ENCODE measurements at regions not wholly inside any gene's neighbourhood (a gene's known extent, or its start where the extent isn't known, plus 50 kb on each side); places are given as distances from the start of the nearest gene placed in this dataset.

DNA sequence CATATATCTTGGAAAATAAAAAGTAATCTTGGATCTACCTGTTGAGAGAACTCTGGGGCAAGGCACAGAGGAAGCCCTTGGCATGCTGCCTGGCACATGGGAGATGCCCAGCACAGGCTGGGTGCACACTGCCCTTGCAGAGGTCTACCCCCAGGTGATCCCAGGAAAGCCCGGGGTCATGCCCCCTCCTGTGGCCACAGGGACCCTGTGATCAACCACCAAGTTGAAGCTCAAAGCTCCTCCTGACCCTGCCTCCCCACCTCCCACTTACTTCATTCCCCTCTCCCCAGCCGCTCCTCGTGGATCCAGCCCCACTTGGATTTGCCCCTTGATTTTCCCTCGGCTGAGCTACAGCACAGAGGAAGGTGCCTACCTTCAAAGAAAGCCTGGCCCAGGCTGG lies 62.7 kb upstream of the LARS2 start:
- DNase-seq (ENCODE audit: low spot score) = no peak
- in situ Hi-C loops (cut with HindIII; ENCODE audit: low sequenced_read_pairs) = no loop called here

DNA sequence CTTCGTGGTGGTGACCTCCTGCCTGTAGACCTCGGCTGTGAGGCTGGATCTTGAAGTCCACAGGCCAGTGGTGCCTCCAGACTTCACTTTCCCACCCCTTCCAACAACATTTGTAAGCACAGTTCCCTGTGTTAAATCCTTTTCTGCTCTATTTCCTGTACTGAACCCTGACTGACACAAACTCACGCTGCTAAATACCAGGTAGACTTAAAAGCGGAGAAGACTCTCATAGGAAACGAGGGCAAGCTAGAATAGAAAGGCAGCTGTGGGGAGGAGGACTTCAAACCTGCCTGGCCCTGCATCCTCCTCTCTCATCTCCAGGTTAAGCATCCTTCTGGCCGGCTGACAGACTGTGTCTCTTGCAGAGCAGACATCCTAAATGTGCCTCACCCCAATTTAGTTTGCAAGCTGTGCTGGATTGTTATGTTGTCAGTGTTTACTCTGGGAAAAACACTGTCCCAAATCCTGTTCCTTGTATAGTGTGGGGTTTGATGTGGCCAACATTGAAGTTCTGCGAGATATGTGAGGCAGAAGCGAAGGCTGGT lies 58.5 kb upstream of the LARS2 start:
- in situ Hi-C loops (cut with HindIII; ENCODE audit: low sequenced_read_pairs) = no loop called here
- DNase-seq (ENCODE audit: low spot score) = peak; percentile 68

DNA sequence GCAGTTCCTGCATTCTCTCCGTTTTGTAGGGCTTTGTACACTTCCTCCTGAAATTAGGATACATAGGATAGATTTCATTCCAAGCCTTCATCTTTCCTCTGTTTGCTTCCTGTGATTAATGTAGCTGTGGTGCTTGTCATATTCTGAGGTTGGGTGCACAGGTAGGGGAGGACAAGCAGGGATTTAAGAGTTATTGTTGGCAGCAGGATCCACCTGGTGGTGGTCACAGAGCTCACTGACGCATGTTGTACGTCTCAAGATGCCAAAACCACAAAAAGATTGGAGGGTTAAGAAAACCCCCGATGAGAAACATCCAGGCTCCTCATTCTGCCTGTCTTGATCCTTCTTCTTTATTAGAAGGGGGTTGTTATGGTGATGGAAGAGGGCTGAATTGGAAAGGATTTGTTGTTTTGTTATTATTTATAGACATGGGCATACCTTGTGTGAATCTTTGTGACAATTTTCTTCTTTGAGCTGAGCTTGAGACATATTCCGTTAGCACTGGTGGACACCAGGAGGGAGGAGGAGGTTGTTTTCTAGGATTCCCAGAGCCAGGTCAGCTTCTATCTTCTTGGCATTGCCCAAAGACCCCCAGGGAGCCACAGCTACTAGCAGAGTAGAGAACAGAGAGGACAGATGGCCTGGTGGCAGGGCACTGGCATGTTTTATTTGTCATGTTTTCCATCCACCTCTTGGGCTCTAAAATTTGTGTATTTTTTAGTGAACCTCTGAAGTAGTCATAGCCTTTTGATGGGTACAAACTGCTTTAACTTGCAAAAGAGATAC lies 57.7 kb upstream of the LARS2 start:
- peak; percentile 96 for DNase-seq (ENCODE audit: low spot score)
- in situ Hi-C loops (cut with HindIII; ENCODE audit: low sequenced_read_pairs) = no loop called here

DNA sequence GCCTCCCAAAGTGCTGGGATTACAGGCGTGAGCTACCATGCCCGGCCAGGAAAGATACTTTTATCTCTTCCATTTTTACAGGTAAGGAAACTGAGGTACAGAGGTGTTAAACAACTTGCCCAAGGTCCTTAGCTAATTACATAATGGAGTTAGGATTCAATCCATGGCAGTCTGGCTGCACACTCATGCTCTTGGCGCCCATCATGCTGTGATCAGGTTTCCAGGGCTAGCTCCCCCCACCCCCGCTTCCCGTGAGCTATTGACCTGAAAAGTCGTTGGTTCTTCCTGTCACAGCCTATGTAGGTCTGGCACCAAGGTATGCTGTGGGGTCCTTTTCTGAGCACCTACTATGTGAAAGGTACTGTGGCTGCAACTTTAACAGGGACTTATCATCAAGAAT lies 55.9 kb upstream of the LARS2 start:
- no peak for DNase-seq (ENCODE audit: low spot score)
- in situ Hi-C loops (cut with HindIII; ENCODE audit: low sequenced_read_pairs) = no loop called here

DNA sequence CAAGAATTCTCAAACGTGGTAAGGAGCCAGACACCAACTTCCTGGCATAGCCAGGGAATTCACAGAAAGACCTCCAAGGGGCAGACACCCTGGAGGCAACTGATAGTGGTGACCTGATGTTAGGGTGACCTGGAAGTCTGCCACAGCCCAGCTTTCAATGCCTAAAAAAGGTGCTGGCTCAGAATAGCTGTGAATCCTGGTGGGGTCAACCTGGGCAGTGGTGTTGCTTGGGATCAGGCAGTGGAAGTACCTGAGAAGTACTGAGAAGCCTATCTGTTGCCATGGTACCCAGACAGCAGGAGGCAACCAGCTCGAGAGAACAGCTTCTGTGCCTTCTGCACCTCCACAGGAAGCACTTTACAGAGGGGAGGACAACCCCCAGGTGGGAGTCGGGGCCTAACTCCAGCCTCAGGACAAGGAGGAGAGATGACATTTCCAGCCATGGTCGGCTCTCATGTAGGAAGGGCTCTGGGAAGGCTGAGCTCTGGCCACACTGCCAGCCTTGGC lies 55.4 kb upstream of the LARS2 start:
- in situ Hi-C loops (cut with HindIII; ENCODE audit: low sequenced_read_pairs) = no loop called here
- DNase-seq (ENCODE audit: low spot score) = peak; percentile 38

DNA sequence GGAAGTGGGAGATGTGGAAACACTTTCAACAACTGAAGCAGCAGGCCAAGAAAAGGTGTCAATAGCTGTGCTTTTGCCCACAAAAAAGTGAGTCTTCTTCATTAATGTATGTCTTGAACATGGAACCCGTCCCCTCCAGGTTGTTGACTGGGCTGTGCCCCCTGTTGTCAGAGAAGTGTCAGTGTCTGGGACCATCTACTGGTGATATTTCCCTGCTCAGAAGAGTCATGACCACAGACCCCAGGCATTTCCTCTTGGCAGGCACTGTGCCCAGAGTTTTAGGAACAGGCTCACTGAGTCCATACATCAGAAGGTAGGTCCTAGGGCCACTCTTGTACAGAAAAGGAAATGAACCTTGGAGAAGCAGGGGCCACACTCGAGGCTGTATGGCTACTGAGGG lies 54.8 kb upstream of the LARS2 start:
- no peak for DNase-seq (ENCODE audit: low spot score)
- in situ Hi-C loops (cut with HindIII; ENCODE audit: low sequenced_read_pairs) = no loop called here

DNA sequence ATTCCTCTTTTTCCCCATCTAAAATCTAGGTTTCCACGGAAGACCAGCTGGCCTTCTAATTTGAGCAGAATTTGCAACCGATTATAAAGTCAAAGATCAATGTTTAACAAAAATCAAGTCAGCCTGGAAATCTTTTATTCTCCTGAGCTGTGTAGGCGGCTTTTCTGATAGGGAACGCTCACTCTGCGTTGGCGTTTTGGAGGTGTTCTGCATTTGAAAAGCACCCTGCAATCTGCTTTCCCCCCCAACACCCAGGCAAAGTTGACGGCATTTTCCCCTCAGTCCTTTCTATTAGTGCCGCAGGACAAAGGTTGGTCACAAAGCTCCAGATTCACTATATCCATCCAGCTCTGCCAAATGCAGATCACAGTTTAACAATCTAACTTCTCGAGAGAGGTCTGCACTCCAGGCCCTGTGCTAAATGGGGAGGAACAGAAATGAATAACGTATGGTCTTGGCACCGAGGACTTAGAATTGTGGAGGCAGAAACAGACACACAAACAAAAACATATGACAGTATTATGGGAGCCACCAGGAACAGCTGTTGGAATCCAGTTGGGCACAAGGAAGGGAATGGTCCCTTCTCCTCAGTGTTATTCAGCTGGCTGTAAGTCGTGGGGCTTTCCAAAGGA lies 50.4 kb upstream of the LARS2 start:
- DNase-seq (ENCODE audit: low spot score) = peak; percentile 88
- in situ Hi-C loops (cut with HindIII; ENCODE audit: low sequenced_read_pairs) = no loop called here
